Fibroblast of lung (primary cell): ENCODE measurements at regions not wholly inside any gene's neighbourhood (a gene's known extent, or its start where the extent isn't known, plus 50 kb on each side); places are given as distances from the start of the nearest gene placed in this dataset.

Source experiments
- DNase-seq, 2 donors: peaks; one replicate each; pipeline versions ENCODE4 v3.0.0 to v3.0.0-alpha.2; 2010; ENCODE audit warnings: low read depth in 2 of 2
- H2AFZ ChIP-seq: 2 replicates; pipeline ENCODE4 v1.5.1; 2012; ENCODE audit warnings: low read length, control low read depth, inconsistent platforms
- H3K27ac ChIP-seq: 2 replicates; pipeline ENCODE4 v1.5.1; 2011; ENCODE audit warnings: low read length, control low read depth; ENCODE audit not compliant: insufficient read depth
- H3K27me3 ChIP-seq: 2 replicates; pipeline ENCODE4 v1.5.1; 2011; ENCODE audit warnings: mild to moderate bottlenecking, low read length; ENCODE audit not compliant: control insufficient read depth, insufficient read depth
- H3K36me3 ChIP-seq: 2 replicates; pipeline ENCODE4 v1.5.1; 2011; ENCODE audit warnings: low read length; ENCODE audit not compliant: control insufficient read depth, insufficient read depth
- H3K4me1 ChIP-seq: 2 replicates; pipeline ENCODE4 v1.5.1; 2011; ENCODE audit warnings: low read length; ENCODE audit not compliant: control insufficient read depth, insufficient read depth; ENCODE audit errors: extremely low read depth
- H3K4me2 ChIP-seq: 2 replicates; pipeline ENCODE4 v1.5.1; 2011; ENCODE audit warnings: low read length, control low read depth; ENCODE audit not compliant: insufficient read depth; ENCODE audit errors: extremely low read depth
- H3K4me3 ChIP-seq, 4 experiments: fragments of 200-600 bp in 1 of 4; sonication (generic) in 1 of 4; replicated peaks in 1 of 4; 2 replicates each; pipeline ENCODE4 v1.5.1; 2011 to 2016; ENCODE audit warnings: low read length in 4 of 4, low read depth in 3 of 4, mild to moderate bottlenecking in 3 of 4, control low read depth in 2 of 4, inconsistent platforms in 1 of 4, mixed read lengths in 1 of 4; ENCODE audit not compliant: insufficient read depth in 1 of 4; ENCODE audit errors: control extremely low read depth in 1 of 4
- H3K79me2 ChIP-seq: 2 replicates; pipeline ENCODE4 v1.5.1; 2012; ENCODE audit warnings: mild to moderate bottlenecking, low read length, inconsistent platforms; ENCODE audit not compliant: control insufficient read depth, insufficient read depth
- H3K9ac ChIP-seq: 2 replicates; pipeline ENCODE4 v1.5.1; 2011; ENCODE audit warnings: mild to moderate bottlenecking, low read length, control low read depth; ENCODE audit not compliant: insufficient read depth
- H3K9me3 ChIP-seq: 2 replicates; pipeline ENCODE4 v1.5.1; 2012; ENCODE audit warnings: low read depth, low read length; ENCODE audit not compliant: control insufficient read depth, insufficient read depth
- H4K20me1 ChIP-seq: 2 replicates; pipeline ENCODE4 v1.5.1; 2011; ENCODE audit warnings: low read length; ENCODE audit not compliant: control insufficient read depth, insufficient read depth; ENCODE audit errors: extremely low read depth
- CTCF ChIP-seq, 2 donors: IDR thresholded peaks in 1 of 2; conservative IDR thresholded peaks in 1 of 2; 1 replicate in 1 of 2; 2 replicates in 1 of 2; pipeline ENCODE4 v1.5.1; 2011 to 2012; ENCODE audit warnings: low read length in 2 of 2, control low read depth in 1 of 2, inconsistent platforms in 1 of 2, low read depth in 1 of 2, mild to moderate bottlenecking in 1 of 2
- EZH2 ChIP-seq: IDR thresholded peaks from 2 replicates; pipeline ENCODE4 v1.5.1; 2012; ENCODE audit warnings: low read length, control low read depth, mild to moderate bottlenecking; ENCODE audit errors: missing control alignments

- Histone ChIP-seq H4K20me1 (no peaks in the 10 kb centered on the region), H3K4me3 (no peak overlapping the region), H3K4me2 (no peak overlapping the region), H2AFZ (no peak overlapping the region), H3K36me3 (no peaks in the 10 kb centered on the region), H3K79me2 (no peaks in the 10 kb centered on the region), H3K27me3 (no peaks in the 10 kb centered on the region), H3K27ac (no peak overlapping the region), H3K9ac (no peak overlapping the region), H3K4me1 (peaks cover 1% of the 10 kb centered on the region), H3K9me3 (no peaks in the 10 kb centered on the region)
- TF ChIP-seq EZH2 (no peak), CTCF (conservative IDR thresholded peaks at IDR 0.05 in 1 of 2, IDR thresholded peaks at IDR 0.05 in 1 of 2; ENCODE audit: low read depth in 1 of 2, low read length in 2 of 2) (no peak)
- DNase-seq = no peak
Measured at GRCh38 chr5:173483160-173483559, 133.3 kb downstream of the BOD1 start.

- H3K4me3 ChIP-seq = no peak overlapping the region
- no peak overlapping the region for H3K9ac ChIP-seq
- H3K9me3 ChIP-seq = no peaks in the 10 kb centered on the region
- no peaks in the 10 kb centered on the region for H4K20me1 ChIP-seq
- peaks cover 7% of the 10 kb centered on the region for H3K4me1 ChIP-seq
- no peaks in the 10 kb centered on the region for H3K36me3 ChIP-seq
- H3K27me3 ChIP-seq = no peaks in the 10 kb centered on the region
- H3K79me2 ChIP-seq = no peaks in the 10 kb centered on the region
- H3K27ac ChIP-seq = no peak overlapping the region
- no peak for DNase-seq
- no peak for TF ChIP-seq EZH2
- no peak for TF ChIP-seq CTCF (conservative IDR thresholded peaks at IDR 0.05 in 1 of 2, IDR thresholded peaks at IDR 0.05 in 1 of 2; ENCODE audit: low read depth in 1 of 2, low read length in 2 of 2)
- no peak overlapping the region for H3K4me2 ChIP-seq
- H2AFZ ChIP-seq = no peak overlapping the region
Measured at GRCh38 chr5:173481821-173482220, 134.6 kb downstream of the BOD1 start.

GRCh38 chr5:173480896-173481295 is 135.6 kb downstream of the BOD1 start:
- Histone ChIP-seq H2AFZ (no peak overlapping the region), H3K27ac (no peak overlapping the region), H4K20me1 (no peaks in the 10 kb centered on the region), H3K27me3 (no peaks in the 10 kb centered on the region), H3K4me2 (no peak overlapping the region), H3K9ac (no peak overlapping the region), H3K79me2 (no peaks in the 10 kb centered on the region), H3K9me3 (no peaks in the 10 kb centered on the region), H3K4me3 (no peak overlapping the region), H3K36me3 (no peaks in the 10 kb centered on the region), H3K4me1 (peaks cover 7% of the 10 kb centered on the region)
- no peak for DNase-seq
- TF ChIP-seq EZH2 (no peak), CTCF (conservative IDR thresholded peaks at IDR 0.05 in 1 of 2, IDR thresholded peaks at IDR 0.05 in 1 of 2; ENCODE audit: low read depth in 1 of 2, low read length in 2 of 2) (no peak)
